Prostate gland (tissue), 2 donors: ENCODE measurements at regions not wholly inside any gene's neighbourhood (a gene's known extent, or its start where the extent isn't known, plus 50 kb on each side); places are given as distances from the start of the nearest gene placed in this dataset.

Experiments
- DNase-seq: peaks from one replicate; pipeline ENCODE4 v3.0.0-alpha.2; 2019; ENCODE audit warnings: low spot score
- H3K27ac ChIP-seq, 2 donors: fragments of 200-600 bp; sonication (generic); 2 replicates each; pipeline ENCODE4 v1.5.1; 2017 to 2019
- H3K27me3 ChIP-seq: fragments of 200-600 bp; sonication (generic); replicated peaks from 2 replicates; pipeline ENCODE4 v1.5.1; 2019; ENCODE audit not compliant: insufficient read depth
- H3K36me3 ChIP-seq, 2 donors: fragments of 200-600 bp; sonication (generic); 1 replicate in 1 of 2; 2 replicates in 1 of 2; pipeline versions ENCODE4 v1.5.1 to v1.8.1; 2017 to 2019
- H3K4me1 ChIP-seq: fragments of 200-600 bp; sonication (generic); replicated peaks from 2 replicates; pipeline ENCODE4 v1.5.1; 2019
- H3K4me3 ChIP-seq, 2 donors: fragments of 200-600 bp; sonication (generic); 2 replicates each; pipeline ENCODE4 v1.5.1; 2017 to 2019
- H3K9me3 ChIP-seq: fragments of 200-600 bp; sonication (generic); 2 replicates; pipeline ENCODE4 v1.5.1; 2017
- CTCF ChIP-seq, 4 experiments: fragments of 200-600 bp in 2 of 4; fragments of 450-650 bp in 2 of 4; sonication (generic) in 2 of 4; IDR thresholded peaks; 1 replicate in 3 of 4; 2 replicates in 1 of 4; pipeline ENCODE4 v1.5.1; 2016 to 2019; ENCODE audit warnings: antibody characterized with exemption in 4 of 4, mild to moderate bottlenecking in 2 of 4, moderate library complexity in 2 of 4
- POLR2A ChIP-seq: fragments of 450-650 bp; IDR thresholded peaks from one replicate; pipeline ENCODE4 v1.6.1; 2016; ENCODE audit warnings: antibody characterized with exemption, mild to moderate bottlenecking
- POLR2AphosphoS5 ChIP-seq: sonication (generic); formaldehyde crosslinking; IDR thresholded peaks from one replicate; pipeline ENCODE4 v1.6.1; 2017; ENCODE audit warnings: antibody characterized with exemption
- WGBS: methylation state at CpG from one replicate; pipeline ENCODE4 v1.1.5; 2018; 5-methylcytosine and 5-hydroxymethylcytosine counted together
- intact Hi-C: fragments of 100-400 bp; cut with DNase I; formaldehyde crosslinking; loops from one replicate; pipeline ENCODE4 v1.14.2; 2022

DNA sequence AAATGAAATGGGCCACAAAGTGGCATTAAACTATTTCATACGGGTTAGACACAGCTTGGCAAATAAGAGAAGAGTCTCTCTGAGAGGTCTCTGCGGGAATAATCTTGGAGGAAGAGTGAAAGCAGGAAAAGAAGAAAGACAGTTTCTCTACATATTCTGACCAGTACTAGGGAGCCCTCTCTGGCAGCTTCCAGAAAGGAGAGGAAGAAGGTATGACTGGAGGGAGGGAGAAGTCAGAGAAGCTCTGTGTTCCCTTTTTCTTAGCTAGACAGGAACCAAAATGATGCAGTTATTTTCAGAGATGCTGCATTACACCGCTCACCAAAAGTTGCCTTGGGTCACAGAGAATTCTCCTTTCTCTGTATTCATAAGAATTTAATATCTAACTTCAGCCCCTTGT lies 382.1 kb downstream of the KCNA4 start:
- no peaks in the 10 kb centered on the region for H3K4me1 ChIP-seq
- H3K36me3 ChIP-seq = no peaks in the 10 kb centered on the region
- no peak for TF ChIP-seq POLR2AphosphoS5
- no peak for TF ChIP-seq POLR2A
- TF ChIP-seq CTCF (IDR thresholded peaks at IDR 0.05) = no peak
- no peaks in the 10 kb centered on the region for H3K9me3 ChIP-seq
- intact Hi-C loops = no loop called here
- H3K4me3 ChIP-seq = no peak overlapping the region
- 80% methylated on average over 3 of the region's 3 CpGs for WGBS
- H3K27me3 ChIP-seq = no peaks in the 10 kb centered on the region
- H3K27ac ChIP-seq = no peak overlapping the region
- no peak for DNase-seq

DNA sequence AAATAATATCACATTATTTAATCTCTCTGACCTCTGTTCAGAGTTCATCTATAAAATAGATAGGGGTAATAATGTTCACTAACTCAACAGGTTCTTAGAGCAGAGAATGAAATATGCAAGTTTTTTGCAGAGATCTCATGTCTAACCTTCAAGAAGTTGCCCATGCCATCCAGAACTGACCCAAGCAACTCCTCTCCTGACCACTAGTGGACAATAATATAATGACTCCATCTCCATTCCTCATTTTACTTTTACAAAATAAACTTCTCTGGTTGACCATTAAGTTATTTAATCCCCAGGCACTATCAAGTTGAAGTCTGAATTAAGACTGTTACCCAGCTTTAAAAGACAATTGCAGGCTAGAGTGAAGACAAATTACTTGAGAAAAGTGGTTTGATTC lies 382.6 kb downstream of the KCNA4 start:
- Histone ChIP-seq H3K27ac (no peak overlapping the region), H3K27me3 (no peaks in the 10 kb centered on the region), H3K4me1 (no peaks in the 10 kb centered on the region), H3K36me3 (no peaks in the 10 kb centered on the region), H3K9me3 (no peaks in the 10 kb centered on the region), H3K4me3 (no peak overlapping the region)
- no peak for DNase-seq
- TF ChIP-seq CTCF (IDR thresholded peaks at IDR 0.05) = no peak
- TF ChIP-seq POLR2AphosphoS5 = no peak
- no peak for TF ChIP-seq POLR2A
- intact Hi-C loops = no loop called here

GRCh38 chr11:29629286-29629685 lies 387.5 kb downstream of the KCNA4 start:
- no peak overlapping the region for H3K4me3 ChIP-seq
- H3K4me1 ChIP-seq = no peaks in the 10 kb centered on the region
- 42% methylated on average over 3 of the region's 3 CpGs for WGBS
- no peaks in the 10 kb centered on the region for H3K9me3 ChIP-seq
- no peaks in the 10 kb centered on the region for H3K27me3 ChIP-seq
- no peaks in the 10 kb centered on the region for H3K36me3 ChIP-seq
- TF ChIP-seq POLR2A (no peak), CTCF (IDR thresholded peaks at IDR 0.05) (no peak), POLR2AphosphoS5 (no peak)
- no peak for DNase-seq
- intact Hi-C loops = no loop called here
- H3K27ac ChIP-seq = no peak overlapping the region

- no peaks in the 10 kb centered on the region for H3K27me3 ChIP-seq
- no peaks in the 10 kb centered on the region for H3K4me1 ChIP-seq
- TF ChIP-seq POLR2AphosphoS5 (no peak), POLR2A (no peak), CTCF (IDR thresholded peaks at IDR 0.05) (no peak)
- DNase-seq = no peak
- H3K36me3 ChIP-seq = no peaks in the 10 kb centered on the region
- 62% methylated on average over 3 of the region's 3 CpGs for WGBS
- no peak overlapping the region for H3K27ac ChIP-seq
- intact Hi-C loops = no loop called here
- H3K4me3 ChIP-seq = no peak overlapping the region
- H3K9me3 ChIP-seq = no peaks in the 10 kb centered on the region
Measured at GRCh38 chr11:29628609-29629008, 388.2 kb downstream of the KCNA4 start.

DNA sequence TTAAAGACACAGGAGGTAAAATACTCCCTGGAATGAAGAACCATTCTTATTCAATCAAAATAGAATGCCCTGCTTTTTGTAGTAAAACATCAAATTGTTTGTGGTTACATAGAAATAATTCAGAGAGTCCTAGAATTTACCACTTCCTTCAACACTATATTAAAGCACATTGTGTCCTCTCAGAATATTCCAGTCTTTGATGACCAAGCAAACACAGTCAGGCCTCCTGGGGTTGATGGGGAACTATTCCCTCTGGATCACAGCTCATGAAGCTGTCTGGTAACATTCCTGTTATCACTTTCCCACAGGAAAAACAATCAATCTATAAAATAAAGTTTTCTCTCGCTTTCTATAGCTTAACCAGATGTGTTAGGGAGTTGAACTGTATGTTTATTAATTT lies 389.3 kb downstream of the KCNA4 start:
- Histone ChIP-seq H3K36me3 (no peaks in the 10 kb centered on the region), H3K27ac (no peak overlapping the region), H3K4me3 (no peak overlapping the region), H3K9me3 (no peaks in the 10 kb centered on the region), H3K4me1 (no peaks in the 10 kb centered on the region), H3K27me3 (no peaks in the 10 kb centered on the region)
- 41% methylated on average over 1 of the region's 1 CpG for WGBS
- no peak for DNase-seq
- intact Hi-C loops = no loop called here
- TF ChIP-seq CTCF (IDR thresholded peaks at IDR 0.05) = no peak
